GM19455 (cell line): ENCODE measurements at regions not wholly inside any gene's neighbourhood (a gene's known extent, or its start where the extent isn't known, plus 50 kb on each side); places are given as distances from the start of the nearest gene placed in this dataset.

Experiments used
- ATAC-seq: cut with Tn5 transposase; IDR thresholded peaks from one replicate; pipeline ENCODE4 v1.9.1; 2021; ENCODE audit not compliant: unreplicated experiment

DNA sequence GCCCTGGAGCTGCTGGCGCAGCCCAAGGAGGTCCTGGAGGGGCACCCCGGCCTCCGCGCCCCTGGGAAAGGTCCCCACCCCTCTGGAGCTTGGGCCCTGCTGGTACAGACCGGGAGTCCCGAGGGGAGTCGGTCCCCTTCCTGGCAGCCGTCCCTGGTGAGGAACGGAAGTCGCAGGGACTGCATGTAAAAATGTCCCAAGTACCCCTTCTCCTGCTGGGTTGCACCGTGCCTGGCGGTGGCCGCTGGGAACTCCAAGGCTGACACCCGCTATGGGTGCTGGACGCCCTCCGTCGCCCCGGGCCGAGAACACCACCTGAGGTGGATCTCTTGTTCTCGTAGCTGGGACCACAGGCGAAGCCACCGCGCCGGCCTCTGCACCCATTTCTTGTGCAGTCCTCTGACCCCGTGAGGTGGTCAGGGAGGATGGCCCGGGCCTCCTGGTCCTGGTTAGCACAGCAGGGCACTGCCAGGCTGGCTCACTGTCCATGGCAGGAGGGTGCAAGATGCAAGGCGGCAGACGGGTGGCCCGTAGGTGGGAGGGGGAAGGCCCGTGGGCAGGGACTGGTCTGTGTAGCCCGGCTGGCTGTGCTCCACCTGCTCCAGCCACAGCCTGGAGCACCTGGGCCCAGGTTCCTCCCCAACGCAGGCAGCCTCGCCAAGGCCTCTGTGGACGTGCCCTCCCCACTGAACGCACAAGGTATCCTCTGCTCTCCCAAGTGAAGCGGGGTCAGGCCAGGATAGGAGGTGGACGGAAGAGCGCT is 165.2 kb downstream of the IGLL1 start:
- no peak for ATAC-seq

DNA sequence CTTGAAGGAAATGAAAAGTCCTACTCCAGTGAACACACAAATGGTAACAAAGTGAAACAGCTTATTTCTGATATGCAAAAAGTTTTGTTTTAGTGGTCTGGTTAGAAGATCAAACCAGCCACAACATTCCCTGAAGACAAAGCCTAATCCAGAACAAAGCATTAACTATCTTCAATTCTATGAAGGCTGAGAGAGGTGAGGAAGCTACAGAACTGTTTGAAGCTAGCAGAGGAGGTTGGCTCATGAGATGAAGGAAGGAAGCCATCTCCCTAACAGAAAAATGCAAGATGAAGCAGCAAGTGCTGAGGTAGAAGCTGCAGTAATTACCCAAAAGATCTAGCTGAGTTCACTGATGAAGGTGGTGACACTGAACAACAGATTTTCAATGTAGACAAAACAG is 168.4 kb downstream of the IGLL1 start:
- ATAC-seq: no peak

GRCh38 chr22:23410411-23410810 is 169.7 kb downstream of the IGLL1 start:
- ATAC-seq: no peak

DNA sequence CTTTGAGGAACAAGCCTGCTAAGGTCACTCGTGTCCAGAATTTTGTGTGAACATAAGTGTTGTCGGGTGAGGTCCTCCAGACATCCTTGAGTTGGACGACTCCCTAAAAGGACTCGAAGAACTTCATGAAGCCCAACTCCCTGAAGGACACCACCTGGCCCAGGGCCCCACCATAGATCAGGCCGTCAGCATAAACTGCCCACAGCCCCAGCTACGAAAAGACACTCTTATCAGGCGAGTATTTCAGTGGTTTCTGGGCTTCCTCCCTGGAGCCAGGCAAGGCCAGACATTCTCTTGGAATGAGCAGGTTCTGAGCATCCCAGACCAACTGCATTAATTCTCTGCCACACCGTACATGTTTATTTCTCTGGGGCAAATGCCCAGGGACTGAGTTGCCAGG is 170.1 kb downstream of the IGLL1 start:
- no peak for ATAC-seq

DNA sequence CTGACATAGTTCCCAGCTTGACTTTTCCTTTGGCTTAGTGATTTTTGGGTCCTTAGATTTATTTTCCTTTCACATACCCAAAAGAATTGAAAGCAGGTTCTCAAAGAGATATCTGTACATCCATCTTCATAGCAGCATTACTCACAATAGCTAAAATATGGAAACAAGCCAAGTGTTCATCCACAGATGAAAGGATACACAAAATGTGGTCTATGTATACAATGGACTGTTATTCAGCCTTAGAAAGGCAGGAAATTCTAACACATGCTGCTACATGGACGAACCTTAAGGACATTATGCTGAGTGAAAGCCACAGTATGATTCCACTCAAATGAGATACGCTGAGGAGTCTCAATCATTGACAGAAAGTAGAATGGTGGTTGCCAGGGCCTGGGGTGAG is 171.8 kb downstream of the IGLL1 start:
- no peak for ATAC-seq

- ATAC-seq: no peak
These were observed 174.7 kb downstream of the IGLL1 start for GRCh38 chr22:23405366-23405851.

DNA sequence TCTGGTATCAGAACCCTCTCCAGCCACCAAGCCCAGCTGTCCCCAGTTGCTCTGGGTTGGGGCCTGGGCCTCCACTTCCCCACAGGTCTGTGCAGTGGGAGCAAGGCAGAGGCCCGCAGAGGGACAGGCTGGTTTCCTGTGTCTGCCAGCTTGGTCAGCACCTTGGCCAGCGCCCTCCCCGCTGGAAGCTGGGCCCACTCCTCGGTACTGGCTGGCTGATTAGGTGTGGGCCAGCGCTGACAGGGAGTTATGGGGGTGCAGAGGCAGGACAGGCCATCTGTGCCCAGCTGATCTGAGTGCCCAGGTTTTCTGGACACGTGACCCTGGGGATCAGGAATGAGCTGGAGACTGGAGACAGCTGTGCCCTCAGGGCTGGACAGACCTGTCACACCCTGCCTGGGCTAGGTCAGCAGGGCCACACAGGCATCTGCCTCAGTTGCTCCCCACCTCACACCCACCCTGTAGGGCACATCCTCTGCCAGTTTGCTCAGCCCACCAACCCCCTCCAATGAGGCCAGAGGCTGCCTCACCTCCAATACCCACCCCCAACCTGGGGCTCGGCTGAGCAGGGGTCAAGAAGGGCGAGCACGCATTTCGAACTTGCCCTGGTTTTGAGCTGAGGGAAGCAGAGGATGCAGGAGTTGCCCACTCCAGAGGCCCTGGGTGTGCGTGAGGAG is 175.3 kb downstream of the IGLL1 start:
- ATAC-seq: no peak

DNA sequence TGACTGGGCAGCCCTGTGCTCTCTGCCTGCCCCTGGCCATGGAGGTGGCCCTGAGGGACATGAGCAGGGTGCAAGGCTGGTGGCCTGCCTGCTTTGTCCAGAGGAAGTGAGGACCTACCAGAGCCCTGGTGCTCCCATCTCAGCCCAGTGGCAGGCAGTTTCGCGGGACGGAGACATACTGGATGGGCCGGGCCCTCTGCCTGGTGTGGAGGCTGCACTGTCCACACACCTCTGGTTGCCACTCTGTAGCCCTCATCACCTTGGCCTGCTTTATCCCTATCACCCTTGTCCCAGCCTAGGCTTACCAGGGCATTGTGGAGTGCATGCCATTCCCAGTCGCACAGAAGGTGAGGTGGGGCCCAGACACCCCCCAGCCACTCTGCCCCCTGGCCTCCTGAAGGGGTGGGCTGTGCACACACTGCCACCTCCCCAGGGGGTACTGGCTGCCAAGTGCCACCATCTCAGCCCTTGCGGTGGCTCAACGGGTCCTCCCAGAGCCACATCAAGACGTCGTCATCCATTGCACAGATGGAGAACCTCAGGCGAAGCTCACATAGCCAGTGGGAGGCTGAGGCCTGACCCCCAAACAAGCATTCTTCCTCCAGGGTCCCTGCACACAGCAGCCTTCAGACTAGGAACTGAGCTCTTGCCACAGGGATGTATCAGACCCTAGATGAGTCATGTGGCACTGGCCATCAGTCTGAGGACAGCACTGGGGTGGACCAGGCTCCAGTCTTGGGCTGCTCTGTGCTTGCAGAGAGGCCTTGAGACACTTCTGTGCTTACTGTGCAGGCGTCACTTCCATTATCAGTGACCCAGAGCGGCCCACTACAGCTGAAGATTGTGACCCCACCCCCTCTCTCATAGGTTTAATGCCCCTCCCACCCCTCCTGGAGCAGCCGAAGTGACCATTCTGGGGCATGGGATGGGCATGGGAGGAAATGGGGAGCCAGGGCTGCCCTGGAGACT is 176.1 kb downstream of the IGLL1 start:
- no peak for ATAC-seq

- no peak for ATAC-seq
These were observed 176.9 kb downstream of the IGLL1 start for GRCh38 chr22:23403152-23403719.

GRCh38 chr22:23402275-23403151 is 177.6 kb downstream of the IGLL1 start:
- ATAC-seq: peak; percentile 61

DNA sequence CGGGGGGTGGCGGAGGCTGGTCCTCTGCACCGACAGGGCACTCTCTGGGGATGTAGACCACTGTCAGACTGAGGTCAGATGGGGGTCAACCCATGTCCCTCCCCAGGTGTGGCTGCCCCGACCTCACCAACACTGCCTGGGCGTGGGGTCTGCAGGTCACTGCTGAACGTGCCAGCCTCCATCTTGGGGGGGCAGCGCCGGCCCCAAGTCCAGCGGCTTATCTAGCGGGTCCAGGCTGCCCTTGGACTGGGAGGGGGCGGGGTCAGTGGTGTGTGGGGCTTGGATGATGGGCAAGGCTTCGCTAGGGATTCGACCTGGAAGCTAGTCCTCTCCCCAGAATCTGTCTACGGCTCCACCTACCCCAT is 178.2 kb downstream of the IGLL1 start:
- no peak for ATAC-seq

DNA sequence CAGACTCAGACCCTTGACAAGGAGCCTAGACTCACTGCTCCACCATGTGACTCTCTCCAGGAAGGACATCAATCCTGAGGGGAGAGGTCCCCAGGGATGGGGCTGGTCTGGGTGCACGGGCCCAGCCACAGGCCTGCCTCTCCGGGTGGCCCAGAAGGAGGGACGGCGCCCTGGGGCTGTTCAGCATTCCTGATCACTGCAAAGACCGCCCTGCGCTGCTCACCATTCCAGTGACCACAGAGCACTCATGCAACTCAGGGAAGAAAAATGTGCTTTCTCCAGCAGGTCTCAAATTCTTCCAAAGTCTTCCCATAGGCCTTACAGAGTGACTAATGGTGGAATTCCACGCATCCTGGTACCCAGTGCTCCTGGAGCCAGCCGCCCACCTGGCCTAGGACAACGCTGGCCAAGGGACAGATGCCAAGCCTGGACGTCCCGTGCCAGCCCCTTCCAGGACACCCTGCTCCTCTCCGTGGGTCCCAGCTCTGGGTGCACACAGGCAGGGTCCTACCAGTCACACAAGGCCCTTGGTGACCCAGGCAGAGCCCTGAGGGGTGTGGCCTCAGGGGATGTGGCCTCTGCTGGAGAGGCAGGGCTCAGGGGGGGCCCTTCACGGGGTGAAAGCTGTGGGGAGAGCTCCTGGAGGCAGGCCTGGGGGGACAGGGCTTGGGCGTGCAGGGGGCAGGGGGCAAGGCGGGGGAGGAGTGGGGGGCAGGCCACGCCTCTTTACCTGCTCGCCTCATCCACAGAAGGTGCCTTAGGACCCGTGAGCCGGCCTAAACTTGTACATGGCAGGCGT is 178.8 kb downstream of the IGLL1 start:
- no peak for ATAC-seq

GRCh38 chr22:23400286-23400981 is 179.7 kb downstream of the IGLL1 start:
- ATAC-seq: no peak

DNA sequence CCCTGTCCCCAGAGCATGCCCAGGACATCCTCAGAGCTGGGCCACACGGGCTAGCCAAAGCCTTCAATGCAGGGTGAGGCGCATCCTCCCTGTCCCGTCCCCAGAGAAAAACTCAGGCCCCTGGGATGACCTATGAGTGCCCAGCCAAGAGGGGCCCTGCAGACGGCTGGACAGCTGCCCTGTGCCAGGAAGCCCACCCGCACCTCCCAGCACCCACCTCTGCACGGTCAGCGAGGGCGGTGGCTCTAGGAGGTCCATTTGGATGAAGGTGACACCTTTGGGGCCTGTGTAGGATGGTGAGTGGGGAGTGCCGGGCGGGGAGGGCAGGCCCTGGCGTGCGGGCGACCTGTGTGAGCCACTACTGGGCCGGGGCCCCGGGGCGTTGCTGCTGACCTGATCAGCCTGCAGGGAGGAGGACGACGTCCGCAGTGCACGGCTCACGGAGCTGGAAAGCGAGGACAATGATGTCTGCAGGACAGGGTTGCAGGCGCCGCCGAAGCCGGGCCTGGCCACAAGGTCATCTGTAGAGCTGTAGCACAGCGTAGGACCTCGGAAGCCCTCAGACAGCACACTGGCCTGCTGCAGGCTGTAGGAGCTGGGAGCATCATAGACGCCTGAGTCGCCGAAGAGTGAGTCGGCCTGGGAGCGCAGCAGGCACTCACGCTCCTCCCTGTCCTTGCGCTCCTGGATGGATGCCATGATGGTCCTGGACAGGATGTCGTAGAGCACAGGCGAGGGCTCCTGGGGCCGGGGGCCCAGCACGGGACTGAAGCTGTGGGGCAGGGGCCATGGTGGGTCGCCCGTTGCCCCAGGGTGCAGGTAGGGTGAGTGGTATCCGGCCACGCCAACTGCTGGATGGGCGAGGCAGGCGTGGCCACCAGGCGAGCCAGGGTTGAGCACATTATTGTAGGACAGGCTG is 180.5 kb downstream of the IGLL1 start:
- no peak for ATAC-seq

DNA sequence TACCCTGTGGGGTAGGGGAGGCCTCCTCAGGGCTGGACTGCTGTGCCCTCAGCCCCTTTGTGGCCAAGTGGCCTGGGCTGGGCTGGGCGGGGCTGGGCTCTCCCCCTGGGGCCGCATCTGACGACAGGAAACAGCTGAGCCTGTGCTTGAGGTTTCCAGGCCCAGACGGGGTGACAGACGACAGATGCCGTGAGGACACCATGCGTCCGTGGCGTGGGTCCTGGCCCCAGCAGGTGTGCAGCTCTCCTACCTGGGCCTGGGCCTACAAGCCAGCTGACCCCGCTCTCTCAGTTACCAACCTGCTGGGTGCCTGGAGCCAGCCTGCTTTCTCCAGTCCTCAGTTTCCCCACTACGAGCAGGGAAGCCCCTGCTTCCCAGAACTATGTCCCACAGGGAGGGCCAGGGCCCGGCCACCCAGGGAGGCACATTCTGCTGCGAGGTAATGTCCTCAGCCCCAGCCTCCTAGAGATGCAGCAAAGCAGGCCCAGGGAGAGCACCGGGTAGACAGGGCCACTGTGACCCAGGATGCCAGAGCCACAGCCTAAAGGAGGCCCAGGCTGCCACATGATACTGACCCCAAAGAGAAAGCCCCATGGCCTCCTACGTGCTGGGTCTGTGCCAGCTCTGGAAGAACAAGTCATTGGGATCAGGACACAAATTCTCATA is 181.3 kb downstream of the IGLL1 start:
- ATAC-seq: no peak

DNA sequence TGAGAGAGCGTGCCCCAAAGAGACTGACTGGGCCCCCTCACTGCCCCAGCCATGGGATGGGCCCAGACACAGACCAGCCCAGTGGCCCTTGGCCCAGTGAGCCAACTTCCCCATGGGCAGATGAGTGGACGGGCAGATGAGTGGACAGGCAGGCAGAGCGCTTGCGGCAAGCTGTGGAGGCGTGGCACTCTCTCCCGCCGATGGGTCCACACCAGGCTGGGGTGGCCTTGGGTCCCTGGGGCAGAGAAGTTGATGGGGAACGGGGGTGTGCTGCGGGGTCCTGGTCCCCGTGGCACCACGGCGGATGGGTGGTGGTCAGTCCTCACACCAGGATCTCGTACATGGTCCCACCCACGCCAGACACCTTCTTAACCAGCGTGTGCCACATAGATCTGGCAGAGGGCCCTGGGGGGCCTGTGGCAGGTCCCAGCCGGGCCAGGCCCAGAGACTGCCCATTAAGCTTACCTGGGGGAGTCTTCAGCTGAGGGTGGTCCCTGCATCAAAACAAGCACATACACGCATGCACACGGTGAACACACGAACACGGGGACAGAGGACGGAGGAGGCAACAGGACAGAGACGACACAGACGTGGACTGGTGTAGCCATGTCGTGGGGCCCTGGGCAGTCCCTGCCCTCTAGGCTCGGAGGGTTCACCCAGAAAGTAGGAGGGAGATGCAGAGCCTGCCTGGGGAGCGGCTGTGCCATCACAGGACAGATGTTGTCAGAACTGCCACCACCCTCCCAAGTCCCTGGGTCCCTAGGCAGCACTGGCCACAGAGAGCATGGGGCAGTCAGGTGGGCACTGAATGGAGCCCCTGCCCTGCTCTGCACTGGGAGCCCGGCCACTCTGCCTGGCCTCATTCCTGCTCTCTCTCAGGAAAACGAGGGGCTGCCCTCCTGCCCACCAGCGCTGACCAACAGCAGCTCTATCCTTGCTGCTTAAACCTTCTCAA is 182.2 kb downstream of the IGLL1 start:
- ATAC-seq: no peak
